B cell (primary cell): ENCODE measurements at regions not wholly inside any gene's neighbourhood (a gene's known extent, or its start where the extent isn't known, plus 50 kb on each side); places are given as distances from the start of the nearest gene placed in this dataset.

Experiments
- EZH2 ChIP-seq: IDR thresholded peaks from 2 replicates; pipeline ENCODE4 v1.6.1; 2012; ENCODE audit warnings: borderline replicate concordance, low read depth, mild to moderate bottlenecking, moderate library complexity, low read length; ENCODE audit not compliant: insufficient read depth, poor library complexity, severe bottlenecking
- TF ChIP-seq, protein P1 (sequence below): fragments of 200-600 bp; IDR thresholded peaks from one replicate; pipeline ENCODE4 v1.8.0; 2022; ENCODE audit warnings: antibody characterized with exemption, mild to moderate bottlenecking

GRCh38 chr3:72031581-72031980 lies 246.6 kb upstream of the PROK2 start:
- TF ChIP-seq, protein P1, sequence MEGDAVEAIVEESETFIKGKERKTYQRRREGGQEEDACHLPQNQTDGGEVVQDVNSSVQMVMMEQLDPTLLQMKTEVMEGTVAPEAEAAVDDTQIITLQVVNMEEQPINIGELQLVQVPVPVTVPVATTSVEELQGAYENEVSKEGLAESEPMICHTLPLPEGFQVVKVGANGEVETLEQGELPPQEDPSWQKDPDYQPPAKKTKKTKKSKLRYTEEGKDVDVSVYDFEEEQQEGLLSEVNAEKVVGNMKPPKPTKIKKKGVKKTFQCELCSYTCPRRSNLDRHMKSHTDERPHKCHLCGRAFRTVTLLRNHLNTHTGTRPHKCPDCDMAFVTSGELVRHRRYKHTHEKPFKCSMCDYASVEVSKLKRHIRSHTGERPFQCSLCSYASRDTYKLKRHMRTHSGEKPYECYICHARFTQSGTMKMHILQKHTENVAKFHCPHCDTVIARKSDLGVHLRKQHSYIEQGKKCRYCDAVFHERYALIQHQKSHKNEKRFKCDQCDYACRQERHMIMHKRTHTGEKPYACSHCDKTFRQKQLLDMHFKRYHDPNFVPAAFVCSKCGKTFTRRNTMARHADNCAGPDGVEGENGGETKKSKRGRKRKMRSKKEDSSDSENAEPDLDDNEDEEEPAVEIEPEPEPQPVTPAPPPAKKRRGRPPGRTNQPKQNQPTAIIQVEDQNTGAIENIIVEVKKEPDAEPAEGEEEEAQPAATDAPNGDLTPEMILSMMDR, result no peak
- TF ChIP-seq EZH2, result no peak
